ENCODE measurements at regions not wholly inside any gene's neighbourhood (a gene's known extent, or its start where the extent isn't known, plus 50 kb on each side); places are given as distances from the start of the nearest gene placed in this dataset.

DNA sequence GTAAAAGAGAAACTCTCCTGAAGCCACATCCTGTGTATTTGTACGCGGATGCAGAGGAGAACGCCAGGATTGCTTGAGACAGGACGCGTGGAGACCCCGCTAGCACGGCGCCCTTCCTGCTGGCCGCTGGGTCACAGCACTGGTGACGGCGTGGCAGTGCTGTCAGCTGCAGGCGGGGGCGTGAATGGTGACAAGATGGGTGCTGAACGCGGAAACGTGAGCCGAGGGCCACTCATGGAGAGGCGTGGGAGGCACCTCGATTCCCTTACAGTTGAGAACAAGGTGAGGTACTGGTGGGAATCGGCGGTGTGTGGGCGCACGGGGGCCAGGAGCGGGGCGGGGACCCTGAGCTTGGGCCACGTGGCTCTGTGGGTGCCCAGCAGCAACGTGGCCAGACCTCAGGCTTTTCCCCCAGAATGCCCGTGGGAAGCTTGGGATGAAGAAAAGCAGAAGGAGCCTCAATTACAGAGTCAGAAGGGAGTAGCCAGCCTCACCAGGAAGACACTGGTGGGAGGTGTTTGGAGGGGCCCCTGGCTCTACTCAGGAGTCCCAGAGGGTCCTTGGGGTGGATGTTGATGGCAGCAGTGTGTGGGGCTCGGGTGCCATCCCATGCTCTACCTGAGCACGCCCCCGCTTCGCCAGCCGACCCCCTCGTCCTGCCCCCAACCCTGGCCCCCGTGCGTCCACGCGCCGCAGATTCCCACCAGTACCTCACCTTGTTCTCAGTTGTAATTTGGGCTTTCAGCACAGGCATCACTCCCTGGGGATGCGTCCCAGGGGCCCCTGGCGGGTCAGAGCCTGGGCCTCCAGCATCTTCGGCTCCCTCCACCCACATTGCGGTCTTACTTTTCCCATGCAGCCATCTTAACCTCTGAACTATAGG, 208.4 kb upstream of the TCERG1L start:
- DNase-seq (ENCODE audit: extremely low read depth in 1 of 2, low read depth in 1 of 2): no peak

DNA sequence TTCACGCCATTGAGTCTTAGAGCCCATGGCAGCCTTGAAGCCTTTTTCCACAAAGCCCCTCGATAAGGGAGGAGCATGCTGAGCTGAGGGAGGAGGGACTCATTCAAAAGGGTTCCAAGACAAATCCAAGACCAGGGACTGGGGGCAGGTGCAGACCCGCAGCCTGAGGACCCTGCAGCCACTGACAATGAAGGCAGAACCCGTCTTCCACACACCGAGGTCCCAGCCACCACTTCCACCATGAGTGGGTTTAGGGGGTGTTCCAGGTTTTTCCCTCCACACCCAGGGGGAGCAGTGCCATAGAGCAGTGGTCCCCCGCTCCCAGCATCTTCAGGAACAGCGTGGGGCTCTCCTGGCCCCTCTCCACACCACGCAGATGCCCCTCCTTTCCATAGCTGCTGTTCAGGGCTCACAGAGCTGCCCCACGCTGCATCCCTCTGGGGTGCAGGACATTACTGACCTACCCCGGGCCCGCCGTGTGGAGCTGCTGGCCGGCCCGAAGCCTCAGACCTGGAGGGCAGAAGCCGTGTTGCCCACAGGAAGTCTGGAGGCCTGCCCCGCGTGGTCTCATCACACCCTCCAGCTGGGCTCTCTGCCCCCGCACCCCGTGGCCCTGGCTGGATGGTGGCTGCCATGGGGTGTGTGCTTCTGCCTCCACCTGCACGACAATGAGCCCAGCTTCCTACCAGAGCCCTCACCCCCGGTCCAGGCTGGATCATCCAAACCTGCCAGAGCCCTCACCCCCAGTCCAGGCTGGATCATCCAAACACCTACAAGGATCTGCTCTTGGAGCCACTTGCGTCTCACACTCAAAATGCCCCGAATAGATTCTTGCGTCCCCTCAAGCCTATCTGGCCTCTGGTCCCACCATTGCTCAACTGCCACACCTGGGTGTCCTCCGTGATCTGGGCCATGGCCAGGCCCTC, 220.0 kb upstream of the TCERG1L start:
- DNase-seq (ENCODE audit: extremely low read depth in 1 of 2, low read depth in 1 of 2): no peak

DNA sequence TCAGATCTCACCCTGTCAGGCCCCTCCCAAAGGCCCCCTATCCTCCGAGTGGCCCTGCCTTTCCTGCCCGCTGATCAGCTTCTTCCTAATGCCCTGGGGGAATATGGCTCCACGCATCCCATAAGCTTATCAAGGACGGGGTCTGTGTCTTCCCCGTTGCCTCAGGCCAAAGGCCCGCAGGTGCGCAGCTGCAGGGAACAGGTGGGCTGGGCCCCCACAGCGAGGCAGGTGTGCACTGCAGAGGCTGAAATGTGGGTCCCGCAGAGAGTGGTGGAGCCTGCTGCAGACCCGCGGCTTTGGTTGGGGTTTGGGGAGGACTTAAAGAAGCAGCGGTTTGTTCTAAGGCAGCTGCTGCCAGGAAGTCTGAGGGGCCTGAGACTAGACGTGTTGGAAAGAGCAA, 220.8 kb upstream of the TCERG1L start:
- no peak for DNase-seq (ENCODE audit: extremely low read depth in 1 of 2, low read depth in 1 of 2)

DNA sequence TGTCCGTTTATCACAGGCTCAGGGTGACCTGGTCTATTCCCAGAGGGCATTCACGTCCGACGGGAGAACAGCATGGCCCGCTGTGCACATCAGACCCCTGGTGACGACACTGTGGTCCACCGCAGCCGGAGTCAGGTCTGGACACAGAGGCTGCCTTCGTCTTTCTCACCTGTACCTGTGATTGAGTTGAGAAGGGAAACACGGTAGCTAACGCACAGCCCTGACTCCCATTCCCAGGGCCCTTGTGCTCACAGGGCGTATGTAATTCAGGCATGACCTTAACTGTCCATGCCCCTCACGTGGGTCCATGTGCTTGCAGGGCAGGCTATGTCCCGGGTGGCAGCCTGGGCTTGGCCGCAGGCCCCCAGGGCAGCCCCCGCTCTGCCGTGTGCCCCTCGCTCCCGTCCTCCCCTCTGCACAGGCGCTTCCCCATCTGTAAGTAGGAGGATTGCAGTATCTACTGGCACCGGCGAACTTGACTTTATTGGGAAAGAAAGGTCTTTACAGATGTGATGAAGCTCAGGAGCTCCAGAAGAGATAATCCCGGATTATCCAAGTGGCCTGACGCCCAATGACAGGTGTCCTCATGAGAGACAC, 221.3 kb upstream of the TCERG1L start:
- DNase-seq (ENCODE audit: extremely low read depth in 1 of 2, low read depth in 1 of 2): no peak

DNA sequence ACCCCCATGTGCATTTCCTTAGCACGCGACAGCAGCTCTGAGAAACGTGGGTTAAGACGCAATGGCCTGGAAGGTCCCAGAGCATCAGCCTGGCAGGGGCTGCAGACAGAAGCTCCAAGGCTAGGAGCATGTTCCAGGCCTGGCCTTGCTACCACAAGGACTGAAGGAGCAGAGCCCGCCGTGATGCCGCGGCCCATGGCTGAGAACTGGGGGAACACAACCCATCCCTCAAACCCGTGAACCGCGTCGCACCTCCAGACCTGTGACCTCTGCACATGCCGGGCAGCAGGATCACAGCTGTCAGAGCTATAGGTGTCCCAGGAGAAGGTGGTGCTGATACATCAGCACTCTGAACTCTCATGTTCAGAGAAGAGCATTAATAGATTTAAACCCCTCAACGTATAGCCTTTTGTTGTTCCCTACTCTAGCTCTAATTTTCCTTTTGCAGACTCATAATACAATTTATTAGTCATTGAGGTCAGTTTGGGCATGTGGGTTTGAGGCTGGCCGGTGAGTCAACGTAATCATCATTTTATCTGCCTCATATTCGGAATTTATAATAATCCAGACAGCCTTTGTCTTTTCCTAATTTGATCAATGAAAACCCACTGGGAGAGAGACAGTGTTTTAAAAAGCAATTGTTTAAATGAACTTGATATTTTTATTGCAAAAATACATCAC, 222.5 kb upstream of the TCERG1L start:
- DNase-seq (ENCODE audit: extremely low read depth in 1 of 2, low read depth in 1 of 2): no peak

DNA sequence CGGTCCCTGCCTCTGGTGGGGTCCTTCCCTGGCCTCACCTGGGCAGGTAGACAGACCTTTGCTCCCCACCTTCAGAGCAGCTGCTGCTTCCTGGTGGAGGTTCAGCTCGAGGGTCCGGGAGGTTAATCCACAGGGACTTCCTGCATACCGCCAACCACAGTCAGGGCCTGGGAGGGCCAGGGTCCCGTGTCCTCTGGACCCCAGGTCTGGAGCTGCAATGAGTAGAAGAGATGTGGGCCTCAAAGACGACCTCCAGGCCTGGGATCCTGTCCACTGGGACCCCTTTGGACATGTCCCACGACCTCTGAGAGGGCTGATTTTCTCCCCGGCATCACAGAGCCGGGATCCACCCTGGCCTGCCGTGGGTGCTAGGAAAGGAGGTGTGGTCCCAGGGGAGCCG, 223.3 kb upstream of the TCERG1L start:
- DNase-seq (ENCODE audit: extremely low read depth in 1 of 2, low read depth in 1 of 2): no peak

DNA sequence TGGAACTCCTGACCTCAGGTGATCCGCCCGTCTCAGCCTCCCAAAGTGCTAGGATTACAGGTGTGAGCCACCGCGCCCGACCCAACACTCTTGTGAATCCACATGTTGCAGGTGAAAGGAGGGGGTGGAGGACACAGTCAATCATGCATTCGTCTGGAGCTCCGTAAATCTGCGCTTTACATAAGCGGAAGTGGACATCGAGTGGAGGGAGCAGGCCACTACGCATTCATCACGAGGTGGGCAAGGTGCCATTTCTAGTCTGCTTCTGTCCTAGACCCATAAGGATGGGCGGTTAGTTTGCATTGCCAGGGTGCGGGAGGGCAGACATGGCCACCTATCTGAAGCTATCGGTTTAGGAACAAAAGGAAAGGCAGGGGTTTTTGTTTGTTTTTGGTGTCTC, 225.2 kb upstream of the TCERG1L start:
- no peak for DNase-seq (ENCODE audit: extremely low read depth in 1 of 2, low read depth in 1 of 2)

DNA sequence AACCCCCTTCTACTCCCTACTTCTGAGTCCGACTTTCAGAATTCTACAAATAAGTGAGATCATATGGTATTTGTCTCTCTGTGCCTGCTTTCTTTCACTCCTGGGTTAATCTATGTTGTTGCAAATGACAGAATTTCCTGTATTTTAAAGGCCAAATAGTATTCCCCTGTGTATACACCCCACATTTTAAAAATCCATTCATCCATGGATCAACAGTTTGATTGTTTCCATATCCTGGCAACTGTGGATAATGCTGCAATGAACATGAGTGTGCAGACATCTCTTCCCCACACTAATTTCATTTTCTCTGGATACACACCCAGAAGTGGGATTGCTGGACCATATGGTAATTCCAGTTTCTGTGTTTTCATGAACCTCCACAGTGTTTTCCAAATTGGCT, 225.8 kb upstream of the TCERG1L start:
- DNase-seq (ENCODE audit: extremely low read depth in 1 of 2, low read depth in 1 of 2): no peak

DNA sequence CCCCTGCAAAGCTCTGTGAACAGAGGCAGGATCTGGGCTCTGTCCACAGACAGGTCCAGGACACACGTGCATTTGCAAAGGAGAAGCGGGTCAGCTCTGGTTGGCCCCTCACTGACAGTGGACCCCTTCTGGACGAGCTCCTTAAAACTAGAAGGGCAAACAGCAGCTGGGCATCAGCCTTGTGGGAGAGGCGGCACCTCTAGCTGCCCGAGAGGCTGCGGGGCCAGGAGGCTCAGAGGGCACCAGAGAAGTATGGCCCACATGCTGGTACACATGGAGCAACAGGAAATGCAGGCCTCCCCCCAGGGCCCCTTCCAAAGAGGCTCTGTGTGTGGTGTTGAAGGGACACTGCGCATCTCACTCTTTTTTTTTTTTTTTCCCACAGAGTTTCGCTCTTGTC, 233.0 kb upstream of the TCERG1L start:
- no peak for DNase-seq (ENCODE audit: extremely low read depth in 1 of 2, low read depth in 1 of 2)

DNA sequence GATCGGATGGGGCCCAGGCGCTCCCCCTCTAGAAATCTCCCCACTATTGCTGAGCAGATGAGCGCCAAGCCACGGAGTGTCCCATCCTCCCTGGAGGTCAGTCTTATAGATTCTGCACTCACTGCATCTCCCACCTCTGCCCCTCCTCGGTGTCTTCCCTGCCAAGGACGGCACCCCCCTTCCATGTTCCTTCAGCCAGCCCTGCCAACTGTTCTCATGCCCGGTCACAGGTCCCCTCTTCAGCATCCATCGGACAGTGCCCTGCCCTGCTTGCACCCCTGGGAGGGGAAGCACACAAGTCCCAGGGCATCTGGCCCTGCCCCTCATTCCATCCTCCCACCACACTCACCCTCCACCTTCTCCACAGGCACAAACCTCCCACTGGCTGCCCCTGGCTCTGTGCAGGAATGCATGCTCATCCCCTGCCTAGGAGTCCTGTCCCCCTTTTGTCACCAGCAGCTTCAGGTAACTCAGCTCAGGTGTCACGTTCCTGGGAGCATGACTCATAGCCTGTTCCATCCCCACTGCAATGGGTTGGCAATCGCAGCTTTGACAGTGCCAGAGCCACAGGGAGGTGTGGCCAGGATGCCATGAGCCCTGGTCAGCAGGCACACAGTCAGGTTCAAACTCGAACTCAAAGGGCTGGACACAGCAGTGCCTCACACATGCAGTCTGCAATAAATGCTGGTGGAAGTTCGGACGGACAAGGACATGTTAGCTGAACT, 234.7 kb upstream of the TCERG1L start:
- no peak for DNase-seq (ENCODE audit: extremely low read depth in 1 of 2, low read depth in 1 of 2)

DNA sequence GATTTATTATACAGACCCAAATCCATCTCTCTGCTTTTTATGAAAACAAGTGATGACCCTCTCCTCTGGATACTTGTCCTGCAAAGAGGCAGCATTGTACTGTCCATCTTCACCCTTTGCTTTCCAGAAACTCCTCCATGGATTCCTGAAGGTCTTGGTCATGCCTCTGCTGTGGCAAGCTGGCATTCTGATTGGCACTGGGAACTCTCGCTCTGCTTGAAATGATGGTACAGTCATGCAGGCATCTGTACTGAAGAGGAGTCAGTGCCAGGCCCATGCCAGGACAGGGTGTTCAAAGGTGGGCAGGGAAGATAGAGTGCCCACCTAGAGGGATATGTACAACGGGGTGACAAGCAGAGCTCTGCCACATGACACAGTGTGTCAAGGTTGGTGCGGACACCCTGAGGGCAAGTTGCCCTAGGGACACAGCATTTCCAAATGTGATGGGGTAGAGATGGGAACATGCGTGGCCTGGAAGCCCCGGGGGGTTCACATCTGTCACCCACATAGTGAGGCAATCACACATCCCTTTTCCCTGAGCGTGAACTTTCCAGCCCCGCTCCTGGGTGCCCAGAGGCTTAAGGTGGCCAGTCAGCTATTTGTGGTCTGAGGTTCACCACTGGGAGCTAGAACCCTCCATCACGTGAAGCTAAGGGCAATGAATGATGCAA, 235.7 kb upstream of the TCERG1L start:
- no peak for DNase-seq (ENCODE audit: extremely low read depth in 1 of 2, low read depth in 1 of 2)

DNA sequence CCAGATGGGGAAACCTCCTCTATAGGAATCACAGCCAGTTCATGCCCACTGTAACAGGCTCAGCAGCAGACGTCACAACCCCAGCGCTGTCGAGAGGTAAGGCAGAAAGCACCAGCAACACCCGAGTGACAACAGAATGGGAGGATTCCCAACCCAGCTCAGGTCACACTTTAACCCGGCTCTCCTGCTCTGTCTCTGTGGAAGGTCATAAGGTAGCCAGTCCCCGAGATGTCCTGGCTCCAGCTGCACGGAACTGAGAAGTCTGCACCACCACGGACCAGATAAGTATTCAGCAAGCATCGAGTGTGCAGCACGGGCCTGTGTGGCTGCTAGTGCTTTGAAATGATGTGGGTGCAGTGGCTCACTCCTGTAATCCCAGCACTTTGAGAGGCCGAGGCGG, 236.7 kb upstream of the TCERG1L start:
- no peak for DNase-seq (ENCODE audit: extremely low read depth in 1 of 2, low read depth in 1 of 2)

DNA sequence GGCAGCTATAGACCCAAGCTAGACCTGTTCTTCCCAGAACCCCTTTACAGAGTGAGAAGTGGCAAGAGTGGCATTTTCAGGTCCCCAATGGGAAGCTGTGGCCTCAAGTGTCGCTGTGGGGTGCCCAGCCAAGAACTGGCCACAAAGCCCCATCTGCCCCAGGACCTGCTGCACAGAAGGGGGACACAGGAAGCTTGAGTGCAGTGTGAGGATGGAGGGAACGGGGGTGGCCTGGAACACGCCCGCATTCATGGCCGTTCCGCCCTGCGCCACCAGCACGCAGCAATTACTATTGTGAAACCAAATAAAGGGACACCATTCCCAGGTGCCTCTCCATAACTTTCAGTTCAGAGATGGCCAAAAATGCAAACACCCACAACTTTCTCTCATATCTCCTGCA, 237.6 kb upstream of the TCERG1L start:
- no peak for DNase-seq (ENCODE audit: extremely low read depth in 1 of 2, low read depth in 1 of 2)

DNA sequence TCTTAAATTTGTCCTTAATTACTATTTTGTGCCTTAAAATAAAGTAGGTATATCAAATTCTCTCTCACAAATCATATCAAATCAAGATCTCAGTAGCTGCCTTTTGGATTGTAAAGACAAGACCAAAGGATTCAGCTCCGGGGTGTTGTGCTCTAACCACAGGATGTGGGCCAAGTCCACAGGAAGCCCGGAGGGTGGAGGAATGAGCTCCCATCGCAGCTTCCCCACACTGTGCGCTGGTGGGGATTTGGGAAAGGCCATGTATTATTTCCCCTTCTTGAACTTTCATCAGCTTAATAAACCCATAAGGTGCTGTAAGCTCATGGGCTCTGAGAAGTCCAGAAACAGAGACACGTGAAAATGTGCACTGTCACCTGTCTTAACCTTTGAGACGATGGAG, 241.6 kb upstream of the TCERG1L start:
- DNase-seq (ENCODE audit: extremely low read depth in 1 of 2, low read depth in 1 of 2): no peak

DNA sequence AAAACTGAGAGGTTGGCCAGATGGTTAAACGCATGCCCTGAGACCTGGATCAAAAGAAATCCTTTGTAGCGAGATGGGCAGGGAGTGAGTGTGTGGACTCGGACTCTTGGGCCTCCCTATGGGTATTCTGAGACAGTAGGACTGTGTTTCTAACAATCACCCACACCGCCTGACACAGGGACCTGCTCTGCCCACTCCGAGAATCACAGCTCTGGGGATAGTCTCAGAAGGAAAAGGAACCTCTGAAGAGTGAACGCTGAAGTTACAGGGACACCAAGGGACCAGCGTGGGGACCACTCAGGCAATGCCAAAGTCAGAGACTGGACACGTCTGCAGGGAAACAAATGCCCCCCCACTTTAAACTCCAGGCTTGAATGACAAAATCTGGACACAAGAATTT, 242.1 kb upstream of the TCERG1L start:
- no peak for DNase-seq (ENCODE audit: extremely low read depth in 1 of 2, low read depth in 1 of 2)

DNA sequence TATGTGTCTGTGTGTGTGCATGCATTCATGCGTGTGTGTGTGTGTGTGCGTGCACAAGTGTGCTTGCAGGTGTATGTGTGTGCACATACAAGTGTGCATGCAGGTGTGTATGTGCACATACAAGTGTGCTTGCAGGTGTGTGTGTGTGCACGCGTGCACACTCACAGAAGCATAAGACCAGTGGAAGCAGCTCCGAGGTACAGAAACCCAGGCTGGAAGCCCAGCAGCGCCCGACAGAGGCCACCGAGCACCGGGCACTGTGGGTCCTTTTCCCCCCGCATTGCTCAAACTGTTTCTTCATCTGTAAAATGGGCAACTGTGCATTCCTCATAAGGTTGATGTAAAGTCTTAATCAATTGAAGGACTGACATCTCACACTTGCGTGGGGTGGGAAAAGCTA, 243.3 kb upstream of the TCERG1L start:
- DNase-seq (ENCODE audit: extremely low read depth in 1 of 2, low read depth in 1 of 2): no peak

DNA sequence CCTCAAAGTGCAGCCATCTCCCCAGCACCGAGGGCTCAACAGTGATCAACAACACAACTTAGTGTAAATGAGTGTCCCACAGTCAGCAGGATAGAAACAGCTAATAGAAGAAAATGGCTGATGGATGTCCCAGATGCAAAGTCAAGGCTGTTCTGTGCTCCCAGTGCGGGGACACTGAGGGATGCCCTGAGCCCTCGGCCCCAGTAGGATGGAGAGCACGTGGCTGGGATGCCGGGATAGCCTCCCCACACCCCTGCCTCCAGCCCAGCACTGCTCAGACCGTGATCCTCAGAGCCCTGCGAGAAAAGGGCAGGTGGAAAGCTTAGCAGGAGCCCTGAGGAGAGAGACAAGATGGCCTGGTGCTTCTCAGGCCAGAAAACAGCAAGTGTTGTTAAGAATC, 243.9 kb upstream of the TCERG1L start:
- no peak for DNase-seq (ENCODE audit: extremely low read depth in 1 of 2, low read depth in 1 of 2)

DNA sequence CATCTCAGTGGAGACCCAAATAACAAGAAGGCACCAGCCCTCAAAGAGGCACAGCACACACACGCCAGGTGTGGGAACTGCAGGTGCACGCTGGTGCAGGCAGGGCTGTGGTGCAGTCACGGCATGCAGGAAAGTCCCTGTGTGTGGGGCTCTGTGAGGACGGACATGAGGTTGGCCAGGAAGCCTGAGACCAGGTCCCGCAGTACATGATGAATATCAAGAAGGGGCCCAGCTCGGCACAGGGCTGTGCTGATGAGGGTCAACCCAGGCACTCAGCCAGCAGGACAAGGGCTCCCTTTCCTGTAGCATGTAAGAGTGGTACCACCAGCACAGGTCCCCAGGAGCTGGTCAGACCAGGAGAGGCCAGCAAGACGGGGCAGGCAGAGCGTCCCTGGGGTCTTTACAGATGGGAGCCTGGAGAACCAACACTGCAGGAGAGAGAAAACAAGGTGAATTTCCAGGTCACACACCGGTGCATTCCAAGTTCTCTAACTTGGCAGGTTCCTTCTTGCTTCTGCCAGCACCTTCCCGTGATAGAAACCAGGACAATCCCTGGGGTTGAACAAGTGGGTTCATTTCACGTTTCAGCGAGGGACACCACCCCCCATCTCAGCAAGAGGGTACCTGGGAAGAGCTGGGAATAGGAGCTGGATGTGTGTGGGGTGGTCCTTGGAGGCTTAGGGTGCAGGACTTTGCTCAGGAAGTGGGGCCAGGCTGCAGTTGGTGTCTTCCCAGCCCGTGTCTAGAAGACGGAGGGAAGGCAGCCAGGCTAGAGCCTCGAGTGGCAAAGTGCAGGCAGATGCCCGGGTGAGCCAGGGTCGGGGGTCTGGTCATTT, 244.8 kb upstream of the TCERG1L start:
- DNase-seq (ENCODE audit: extremely low read depth in 1 of 2, low read depth in 1 of 2): no peak

DNA sequence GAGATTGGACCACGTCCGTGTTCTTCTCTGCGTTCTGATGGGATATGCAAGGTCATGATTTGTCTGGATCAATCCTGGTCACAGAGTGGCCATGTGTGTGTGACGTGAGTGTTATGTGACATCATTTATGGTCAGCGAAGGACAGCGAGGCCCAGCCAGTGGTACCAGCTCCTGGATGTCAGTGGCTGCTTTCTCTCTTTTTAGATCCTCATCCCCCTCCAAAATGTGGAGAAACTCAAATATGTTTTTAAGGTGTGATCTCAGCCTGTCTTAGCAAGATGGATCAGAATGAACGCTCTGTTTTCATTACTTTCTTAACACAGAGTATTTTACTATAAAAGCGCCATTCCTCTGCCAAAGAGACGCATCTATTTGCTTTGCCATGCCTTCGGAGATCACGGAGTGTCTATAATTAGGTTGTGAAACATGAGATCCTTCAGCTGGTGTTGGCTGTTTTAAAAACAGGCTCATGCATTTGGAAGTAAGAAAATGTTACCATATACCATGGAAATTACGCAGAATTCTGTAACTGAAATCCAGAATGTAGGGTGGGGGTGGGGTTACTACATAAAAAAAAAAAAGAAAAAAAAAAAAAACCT, 245.5 kb upstream of the TCERG1L start:
- no peak for DNase-seq (ENCODE audit: extremely low read depth in 1 of 2, low read depth in 1 of 2)

All from activated CD8-positive, alpha-beta memory T cell treated with anti-CD3 and anti-CD28 coated beads for 1 hour (primary cell).